CD4-positive, CD25-positive, alpha-beta regulatory T cell (primary cell): ENCODE measurements at regions not wholly inside any gene's neighbourhood (a gene's known extent, or its start where the extent isn't known, plus 50 kb on each side); places are given as distances from the start of the nearest gene placed in this dataset.

ENCODE experiments used
- ATAC-seq, 2 donors: fragments of 150-1000 bp; cut with Tn5 transposase; one replicate each; pipeline ENCODE4 v1.10.0; 2021; ENCODE audit warnings: low read depth in 2 of 2, moderate number of reproducible peaks in 2 of 2, moderate library complexity in 1 of 2
- DNase-seq, 3 donors: peaks; one replicate each; pipeline versions ENCODE4 v3.0.0 to v3.0.0-alpha.2; 2012 to 2022; ENCODE audit warnings: mixed read lengths in 1 of 3
- H3K27ac ChIP-seq: one replicate; pipeline ENCODE4 v1.7.0; 2013; ENCODE audit warnings: mild to moderate bottlenecking, low read length; ENCODE audit not compliant: insufficient read depth, poor library complexity, severe bottlenecking
- H3K27me3 ChIP-seq: one replicate; pipeline ENCODE4 v1.7.0; 2013; ENCODE audit warnings: low read length; ENCODE audit not compliant: control insufficient read depth, insufficient read depth
- H3K36me3 ChIP-seq: one replicate; pipeline ENCODE4 v1.7.0; 2013; ENCODE audit warnings: mild to moderate bottlenecking, low read length, moderate library complexity; ENCODE audit not compliant: control insufficient read depth, insufficient read depth
- H3K4me1 ChIP-seq: 2 replicates; pipeline ENCODE4 v1.7.0; 2013; ENCODE audit warnings: mild to moderate bottlenecking, low read length; ENCODE audit not compliant: insufficient read depth, control insufficient read depth, poor library complexity, severe bottlenecking
- H3K4me3 ChIP-seq: one replicate; pipeline ENCODE4 v1.7.0; 2013; ENCODE audit warnings: low read depth, mild to moderate bottlenecking, low read length, moderate library complexity
- H3K9me3 ChIP-seq, 2 experiments: 1 replicate in 1 of 2; 2 replicates in 1 of 2; pipeline ENCODE4 v1.7.0; 2013; ENCODE audit warnings: low read length in 2 of 2, mild to moderate bottlenecking in 1 of 2, moderate library complexity in 1 of 2; ENCODE audit not compliant: control insufficient read depth in 2 of 2
- H3K27ac Mint-ChIP-seq, 3 donors: one replicate each; pipeline ENCODE4 v1.8.0; 2020 to 2022; ENCODE audit warnings: mild to moderate bottlenecking in 3 of 3, mixed read lengths in 3 of 3, moderate library complexity in 2 of 3
- H3K27me3 Mint-ChIP-seq: one replicate; pipeline ENCODE4 v1.8.0; 2022; ENCODE audit warnings: mild to moderate bottlenecking, mixed read lengths
- H3K36me3 Mint-ChIP-seq: one replicate; pipeline ENCODE4 v1.8.0; 2020; ENCODE audit warnings: mixed read lengths
- H3K4me1 Mint-ChIP-seq, 4 donors: one replicate each; pipeline ENCODE4 v1.8.0; 2020 to 2022; ENCODE audit warnings: mixed read lengths in 4 of 4, mild to moderate bottlenecking in 1 of 4
- H3K4me3 Mint-ChIP-seq, 4 donors: one replicate each; pipeline ENCODE4 v1.8.0; 2020 to 2022; ENCODE audit warnings: mild to moderate bottlenecking in 4 of 4, mixed read lengths in 4 of 4, moderate library complexity in 3 of 4
- H3K9me3 Mint-ChIP-seq, 7 donors: one replicate each; pipeline ENCODE4 v1.8.0; 2020 to 2022; ENCODE audit warnings: mixed read lengths in 7 of 7, mild to moderate bottlenecking in 3 of 7, moderate library complexity in 2 of 7

GRCh38 chr4:10256203-10256602 lies 139.6 kb upstream of the WDR1 start:
- Histone ChIP-seq H3K36me3 (no peaks in the 10 kb centered on the region), H3K27me3 (peaks cover 2% of the 10 kb centered on the region), H3K9me3 (no peaks in the 10 kb centered on the region), H3K4me1 (no peaks in the 10 kb centered on the region), H3K27ac (no peak overlapping the region), H3K4me3 (no peak overlapping the region)
- DNase-seq (no peak), ATAC-seq (no peak)
- Mint-ChIP-seq H3K9me3 (peaks cover 0 to 4% (median 0%) of the 10 kb centered on the region in 7 donors), H3K27me3 (peaks cover 9% of the 10 kb centered on the region), H3K4me1 (no peaks in the 10 kb centered on the region), H3K27ac (no peak overlapping the region), H3K36me3 (no peaks in the 10 kb centered on the region), H3K4me3 (no peak overlapping the region)

GRCh38 chr4:10253765-10254164 lies 137.2 kb upstream of the WDR1 start:
- Mint-ChIP-seq H3K4me3 (no peak overlapping the region), H3K27me3 (peaks cover 24% of the 10 kb centered on the region), H3K36me3 (no peaks in the 10 kb centered on the region), H3K27ac (no peak overlapping the region), H3K4me1 (no peaks in the 10 kb centered on the region), H3K9me3 (peaks cover 0 to 4% (median 0%) of the 10 kb centered on the region in 7 donors)
- Histone ChIP-seq H3K4me3 (no peak overlapping the region), H3K27me3 (peaks cover 2% of the 10 kb centered on the region), H3K27ac (no peak overlapping the region), H3K9me3 (no peaks in the 10 kb centered on the region), H3K36me3 (no peaks in the 10 kb centered on the region), H3K4me1 (no peaks in the 10 kb centered on the region)
- no peak for ATAC-seq
- no peak for DNase-seq

- H3K27ac ChIP-seq: no peak overlapping the region
- no peak overlapping the region for H3K4me3 ChIP-seq
- H3K9me3 ChIP-seq: no peaks in the 10 kb centered on the region
- no peak for ATAC-seq
- DNase-seq: no peak
- H3K4me1 ChIP-seq: no peaks in the 10 kb centered on the region
- no peak overlapping the region for H3K4me3 Mint-ChIP-seq
- H3K27ac Mint-ChIP-seq: no peak overlapping the region
- no peaks in the 10 kb centered on the region for H3K4me1 Mint-ChIP-seq
- no peaks in the 10 kb centered on the region for H3K27me3 ChIP-seq
- H3K36me3 ChIP-seq: no peaks in the 10 kb centered on the region
- peaks cover 0 to 3% (median 0%) of the 10 kb centered on the region in 7 donors for H3K9me3 Mint-ChIP-seq
- H3K36me3 Mint-ChIP-seq: no peaks in the 10 kb centered on the region
- peaks cover 19% of the 10 kb centered on the region for H3K27me3 Mint-ChIP-seq
Observed at GRCh38 chr4:10245751-10246150, 129.2 kb upstream of the WDR1 start.

- no peak for ATAC-seq
Observed at GRCh38 chr4:10243856-10244255, 127.3 kb upstream of the WDR1 start.

GRCh38 chr4:10240691-10241090 lies 124.1 kb upstream of the WDR1 start:
- Mint-ChIP-seq H3K4me1 (no peaks in the 10 kb centered on the region), H3K9me3 (peaks cover 0 to 2% (median 0%) of the 10 kb centered on the region in 7 donors), H3K27ac (no peak overlapping the region), H3K36me3 (no peaks in the 10 kb centered on the region), H3K27me3 (peaks cover 4% of the 10 kb centered on the region), H3K4me3 (no peak overlapping the region)
- no peak for DNase-seq
- H3K36me3 ChIP-seq: no peaks in the 10 kb centered on the region
- no peak overlapping the region for H3K4me3 ChIP-seq
- H3K4me1 ChIP-seq: no peaks in the 10 kb centered on the region
- no peak for ATAC-seq
- no peak overlapping the region for H3K27ac ChIP-seq
- H3K9me3 ChIP-seq: no peaks in the 10 kb centered on the region
- no peaks in the 10 kb centered on the region for H3K27me3 ChIP-seq

More at GRCh38 chr4:10243856-10244255, 127.3 kb upstream of the WDR1 start:
- no peak overlapping the region for H3K4me3 Mint-ChIP-seq
- no peak for DNase-seq
- Histone ChIP-seq H3K4me3 (no peak overlapping the region), H3K27me3 (no peaks in the 10 kb centered on the region), H3K36me3 (no peaks in the 10 kb centered on the region), H3K4me1 (no peaks in the 10 kb centered on the region), H3K27ac (no peak overlapping the region), H3K9me3 (no peaks in the 10 kb centered on the region)
- no peaks in the 10 kb centered on the region for H3K36me3 Mint-ChIP-seq
- no peaks in the 10 kb centered on the region for H3K4me1 Mint-ChIP-seq
- peaks cover 0 to 3% (median 0%) of the 10 kb centered on the region in 7 donors for H3K9me3 Mint-ChIP-seq
- peaks cover 8% of the 10 kb centered on the region for H3K27me3 Mint-ChIP-seq
- no peak overlapping the region for H3K27ac Mint-ChIP-seq

DNA sequence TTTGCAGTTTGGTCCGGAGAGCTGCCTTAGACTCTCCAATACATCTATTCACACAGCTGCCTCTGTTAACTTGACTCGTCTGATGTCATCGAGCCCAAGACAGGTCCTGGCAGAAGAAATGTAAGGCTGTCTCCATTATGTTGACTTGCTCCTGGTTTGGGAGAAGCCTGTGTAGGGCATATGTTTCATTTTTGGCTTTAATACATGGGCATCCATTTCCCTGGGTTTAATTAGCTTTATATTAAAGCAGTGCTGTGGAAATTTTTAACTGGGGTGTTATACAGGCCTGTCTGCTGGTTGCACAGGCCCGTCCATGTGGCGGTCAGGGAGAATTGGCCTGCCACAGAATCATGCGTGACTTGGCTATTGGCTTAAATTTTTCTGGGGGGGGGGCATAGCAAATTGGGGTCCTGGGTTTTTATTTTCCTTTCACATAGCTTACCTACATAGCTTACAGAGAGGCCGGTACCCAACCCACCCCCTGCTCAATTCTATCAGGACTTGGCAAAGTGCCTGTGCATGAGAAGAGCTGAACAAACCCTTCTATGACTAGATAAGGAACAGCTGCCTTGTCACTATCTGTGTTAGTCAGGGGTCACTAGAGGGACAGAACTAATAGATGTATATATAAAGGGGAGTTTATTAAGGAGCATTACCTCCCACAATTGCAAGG lies 123.5 kb upstream of the WDR1 start:
- Histone ChIP-seq H3K4me1 (no peaks in the 10 kb centered on the region), H3K27ac (no peak overlapping the region), H3K27me3 (no peaks in the 10 kb centered on the region), H3K4me3 (no peak overlapping the region), H3K9me3 (no peaks in the 10 kb centered on the region), H3K36me3 (no peaks in the 10 kb centered on the region)
- ATAC-seq (no peak), DNase-seq (no peak)
- H3K4me3 Mint-ChIP-seq: no peak overlapping the region
- H3K4me1 Mint-ChIP-seq: no peaks in the 10 kb centered on the region
- peaks cover 0 to 2% (median 0%) of the 10 kb centered on the region in 7 donors for H3K9me3 Mint-ChIP-seq
- H3K27me3 Mint-ChIP-seq: peaks cover 4% of the 10 kb centered on the region
- H3K36me3 Mint-ChIP-seq: no peaks in the 10 kb centered on the region
- no peak overlapping the region for H3K27ac Mint-ChIP-seq

DNA sequence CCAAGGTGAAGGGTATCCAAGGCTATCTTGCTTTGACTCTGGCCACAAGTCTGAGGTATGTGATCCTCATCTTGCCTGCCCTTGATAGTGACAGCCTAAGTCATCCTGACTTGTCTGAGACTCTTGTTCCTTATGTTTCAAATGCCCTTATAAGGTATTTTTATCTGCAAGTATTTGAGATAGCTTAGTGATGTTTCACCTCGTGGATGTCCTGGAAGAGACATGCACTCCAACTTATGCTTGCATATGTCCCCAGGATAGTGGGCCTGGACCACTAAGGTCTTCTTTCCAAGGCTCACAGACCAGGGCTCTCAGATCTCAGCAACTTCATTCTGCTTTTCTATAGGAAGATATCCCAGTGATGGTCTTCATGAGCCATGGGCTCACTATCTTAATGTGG lies 120.5 kb upstream of the WDR1 start:
- peaks cover 8% of the 10 kb centered on the region for H3K27me3 Mint-ChIP-seq
- no peaks in the 10 kb centered on the region for H3K36me3 Mint-ChIP-seq
- Histone ChIP-seq H3K36me3 (no peaks in the 10 kb centered on the region), H3K27me3 (no peaks in the 10 kb centered on the region), H3K4me3 (no peak overlapping the region), H3K4me1 (no peaks in the 10 kb centered on the region), H3K27ac (no peak overlapping the region), H3K9me3 (no peaks in the 10 kb centered on the region)
- no peaks in the 10 kb centered on the region for H3K4me1 Mint-ChIP-seq
- no peak for ATAC-seq
- no peak for DNase-seq
- H3K9me3 Mint-ChIP-seq: peaks cover 0 to 2% (median 0%) of the 10 kb centered on the region in 7 donors
- H3K27ac Mint-ChIP-seq: no peak overlapping the region
- H3K4me3 Mint-ChIP-seq: no peak overlapping the region

- no peak for ATAC-seq
- Mint-ChIP-seq H3K36me3 (no peaks in the 10 kb centered on the region), H3K27me3 (peaks cover 4% of the 10 kb centered on the region), H3K4me1 (no peaks in the 10 kb centered on the region), H3K9me3 (peaks cover 0 to 2% (median 0%) of the 10 kb centered on the region in 7 donors), H3K4me3 (no peak overlapping the region), H3K27ac (no peak overlapping the region)
- no peak for DNase-seq
- Histone ChIP-seq H3K27ac (no peak overlapping the region), H3K36me3 (no peaks in the 10 kb centered on the region), H3K27me3 (no peaks in the 10 kb centered on the region), H3K4me3 (no peak overlapping the region), H3K4me1 (no peaks in the 10 kb centered on the region), H3K9me3 (no peaks in the 10 kb centered on the region)
Observed at GRCh38 chr4:10232114-10232513, 115.5 kb upstream of the WDR1 start.
